Neural crest cell (in vitro differentiated cells): ENCODE measurements at regions not wholly inside any gene's neighbourhood (a gene's known extent, or its start where the extent isn't known, plus 50 kb on each side); places are given as distances from the start of the nearest gene placed in this dataset.

Source experiments
- DNase-seq: peaks from one replicate; pipeline ENCODE4 v3.0.0; 2021; ENCODE audit warnings: low read depth, mixed read lengths, low spot score
- H3K27ac Mint-ChIP-seq: one replicate; pipeline ENCODE4 v1.8.0; 2021; ENCODE audit warnings: mild to moderate bottlenecking, mixed read lengths; ENCODE audit not compliant: unreplicated experiment
- H3K27me3 Mint-ChIP-seq: 2 replicates; pipeline ENCODE4 v1.8.0; 2021; ENCODE audit warnings: low read depth, mild to moderate bottlenecking, mixed read lengths
- H3K36me3 Mint-ChIP-seq: 2 replicates; pipeline ENCODE4 v1.8.0; 2021; ENCODE audit warnings: low read depth, mild to moderate bottlenecking, mixed read lengths
- H3K4me1 Mint-ChIP-seq: 2 replicates; pipeline ENCODE4 v1.8.0; 2021; ENCODE audit warnings: mixed read lengths
- H3K4me3 Mint-ChIP-seq: one replicate; pipeline ENCODE4 v1.8.0; 2021; ENCODE audit warnings: mild to moderate bottlenecking, mixed read lengths
- H3K9me3 Mint-ChIP-seq: 2 replicates; pipeline ENCODE4 v1.8.0; 2021; ENCODE audit warnings: mixed read lengths
- CTCF ChIP-seq: fragments of 200-600 bp; sonication (generic); conservative IDR thresholded peaks from 2 replicates; pipeline ENCODE4 v1.5.0; 2021; ENCODE audit warnings: antibody characterized with exemption, mild to moderate bottlenecking

DNA sequence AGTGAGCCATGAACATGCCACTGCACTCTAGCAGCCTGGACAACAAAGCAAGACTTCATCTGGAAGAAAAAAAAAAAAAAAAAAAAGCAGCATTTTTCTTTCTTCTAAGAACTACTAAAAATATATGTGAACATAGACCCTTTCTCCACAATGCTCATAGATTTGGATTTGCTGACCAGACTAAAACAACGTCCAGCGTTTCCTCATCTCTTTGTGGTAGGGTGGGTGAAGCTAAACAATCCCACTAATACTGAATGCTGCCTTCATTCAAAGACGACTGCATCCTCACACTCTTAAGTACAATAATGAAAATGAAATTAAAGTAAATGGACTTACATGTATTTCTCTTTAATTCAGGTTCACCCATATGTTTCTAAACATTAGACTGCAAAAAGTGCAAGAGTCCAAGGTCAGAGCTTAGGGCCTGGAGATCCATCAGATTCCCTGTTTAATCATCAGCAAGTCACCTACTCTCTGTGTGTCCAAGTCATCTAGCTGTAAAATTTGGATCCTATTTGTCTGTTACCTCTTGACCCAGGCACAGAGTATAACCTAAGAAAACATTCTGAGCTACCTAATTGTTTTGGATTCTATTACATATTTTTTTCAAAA lies 99.4 kb upstream of the NHSL1 start:
- Mint-ChIP-seq H3K27me3 (no peaks in the 10 kb centered on the region), H3K27ac (no peak overlapping the region), H3K4me3 (no peak overlapping the region), H3K9me3 (no peaks in the 10 kb centered on the region), H3K36me3 (no peaks in the 10 kb centered on the region), H3K4me1 (peaks cover 10% of the 10 kb centered on the region)
- no peak for TF ChIP-seq CTCF
- DNase-seq: no peak

- Mint-ChIP-seq H3K9me3 (no peaks in the 10 kb centered on the region), H3K4me3 (no peak overlapping the region), H3K27ac (no peak overlapping the region), H3K4me1 (no peaks in the 10 kb centered on the region), H3K27me3 (no peaks in the 10 kb centered on the region), H3K36me3 (no peaks in the 10 kb centered on the region)
- no peak for TF ChIP-seq CTCF
- DNase-seq: no peak
Measured at GRCh38 chr6:138600261-138600660, 101.0 kb upstream of the NHSL1 start.

DNA sequence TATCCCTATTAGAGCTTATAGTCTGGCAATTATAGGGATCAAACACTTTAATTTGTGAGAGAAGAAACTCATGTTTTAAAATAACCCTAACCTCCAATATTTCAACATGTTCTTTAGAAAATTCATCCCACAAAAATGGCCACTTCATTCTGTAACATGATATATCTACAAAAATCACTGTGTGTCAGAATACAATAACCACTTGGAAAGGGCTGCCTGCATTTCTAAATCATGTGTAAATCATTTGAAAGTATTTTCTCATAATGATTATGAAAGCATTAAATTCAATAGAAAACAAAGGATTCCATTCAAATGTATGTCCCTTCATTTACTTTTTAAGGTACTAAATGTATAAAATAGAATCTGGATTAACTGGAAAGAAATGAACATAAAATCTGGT lies 101.4 kb upstream of the NHSL1 start:
- H3K27me3 Mint-ChIP-seq: no peaks in the 10 kb centered on the region
- no peak overlapping the region for H3K27ac Mint-ChIP-seq
- TF ChIP-seq CTCF: no peak
- no peaks in the 10 kb centered on the region for H3K36me3 Mint-ChIP-seq
- no peaks in the 10 kb centered on the region for H3K9me3 Mint-ChIP-seq
- H3K4me1 Mint-ChIP-seq: no peaks in the 10 kb centered on the region
- no peak overlapping the region for H3K4me3 Mint-ChIP-seq
- no peak for DNase-seq

DNA sequence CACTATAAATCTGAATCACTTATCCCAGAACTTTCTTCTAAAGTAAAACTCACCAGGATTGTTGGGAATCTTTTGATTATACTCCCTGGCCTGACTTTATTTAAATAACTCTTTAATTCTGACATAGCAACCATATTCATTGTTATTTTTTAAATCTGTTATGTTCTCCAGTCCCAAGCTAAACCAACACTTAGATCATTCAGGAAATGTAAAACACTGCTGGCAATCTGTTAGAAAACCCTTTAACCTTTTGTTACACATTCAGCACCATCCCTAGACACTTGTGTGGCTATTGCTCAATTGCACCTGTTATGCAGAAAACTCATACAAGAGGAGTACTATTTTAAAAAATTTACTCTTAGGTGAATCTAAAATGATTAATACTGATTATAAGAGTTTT lies 101.8 kb upstream of the NHSL1 start:
- H3K27me3 Mint-ChIP-seq: no peaks in the 10 kb centered on the region
- no peak for TF ChIP-seq CTCF
- no peak for DNase-seq
- no peaks in the 10 kb centered on the region for H3K36me3 Mint-ChIP-seq
- H3K9me3 Mint-ChIP-seq: no peaks in the 10 kb centered on the region
- peaks cover 2% of the 10 kb centered on the region for H3K4me1 Mint-ChIP-seq
- H3K27ac Mint-ChIP-seq: no peak overlapping the region
- no peak overlapping the region for H3K4me3 Mint-ChIP-seq

- no peak for TF ChIP-seq CTCF
- Mint-ChIP-seq H3K4me1 (peaks cover 15% of the 10 kb centered on the region), H3K27ac (no peak overlapping the region), H3K4me3 (no peak overlapping the region), H3K36me3 (no peaks in the 10 kb centered on the region), H3K9me3 (no peaks in the 10 kb centered on the region), H3K27me3 (no peaks in the 10 kb centered on the region)
- DNase-seq: no peak
Measured at GRCh38 chr6:138605958-138606357, 106.7 kb upstream of the NHSL1 start.
